Aorta (tissue), 5 donors: ENCODE measurements at regions not wholly inside any gene's neighbourhood (a gene's known extent, or its start where the extent isn't known, plus 50 kb on each side); places are given as distances from the start of the nearest gene placed in this dataset.
"Not testable (repeated sequence)": the region's sequence is repeated elsewhere in the genome, so short reads cannot be mapped to it uniquely, and the experiment has no call there.

Source experiments
- ATAC-seq: fragments of 200-7000 bp; cut with Tn5 transposase; one replicate; pipeline ENCODE4 v1.9.1; 2022; ENCODE audit warnings: moderate library complexity; ENCODE audit not compliant: low FRiP score
- DNase-seq, 2 donors: peaks; one replicate each; pipeline ENCODE4 v3.0.0-alpha.2; 2020
- H3K27ac ChIP-seq, 2 donors: one replicate each; pipeline ENCODE4 v1.5.1; 2013; ENCODE audit warnings: low read length in 2 of 2, mild to moderate bottlenecking in 2 of 2, moderate library complexity in 2 of 2, control low read depth in 1 of 2, inconsistent platforms in 1 of 2, low read depth in 1 of 2
- H3K27me3 ChIP-seq, 2 donors: one replicate each; pipeline ENCODE4 v1.6.1; 2013; ENCODE audit warnings: control low read depth in 1 of 2, low read length in 1 of 2, mild to moderate bottlenecking in 1 of 2, moderate library complexity in 1 of 2; ENCODE audit not compliant: insufficient read depth in 2 of 2, control insufficient read depth in 1 of 2
- H3K36me3 ChIP-seq, 2 donors: one replicate each; pipeline ENCODE4 v1.6.1; 2013; ENCODE audit warnings: control low read depth in 1 of 2, low read length in 1 of 2, mild to moderate bottlenecking in 1 of 2; ENCODE audit not compliant: insufficient read depth in 2 of 2, control insufficient read depth in 1 of 2
- H3K4me1 ChIP-seq, 2 donors: one replicate each; pipeline ENCODE4 v1.6.1; 2013; ENCODE audit warnings: low read length in 2 of 2, control low read depth in 1 of 2, mild to moderate bottlenecking in 1 of 2, moderate library complexity in 1 of 2; ENCODE audit not compliant: insufficient read depth in 2 of 2, control insufficient read depth in 1 of 2
- H3K4me3 ChIP-seq, 2 donors: one replicate each; pipeline ENCODE4 v1.5.1; 2013; ENCODE audit warnings: low read length in 2 of 2, control low read depth in 1 of 2, mild to moderate bottlenecking in 1 of 2
- H3K9me3 ChIP-seq: one replicate; pipeline ENCODE4 v1.6.1; 2013; ENCODE audit warnings: mild to moderate bottlenecking, low read length; ENCODE audit not compliant: control insufficient read depth
- WGBS, 2 donors: extraction: QIAGEN DNeasy Blood & Tissue Kit; methylation state at CpG; one replicate each; pipeline ENCODE4 v1.1.7; 2013; 5-methylcytosine and 5-hydroxymethylcytosine counted together
- intact Hi-C, 2 donors: fragments of 100-400 bp; cut with DNase I; formaldehyde crosslinking; loops; one replicate each; pipeline versions ENCODE4 v1.14.2 to v1.15.0; 2022
- donor health status: healthy with polysubstance abuse.
- donor health status: Bipolar disorder and iron deficiency.
- donor health status: DM: no; HTN: no; CAD: no.
- donor health status: DM: no; HTN: no; CAD: no.
- donor health status: DM: yes; HTN: yes; CAD: no.

- 98 to 99% methylated on average over 2 of the region's 2 CpGs for WGBS, 2 donors
- H3K4me1 ChIP-seq: no peaks in the 10 kb centered on the region
Observed at GRCh38 chr16:79946252-79946651, 345.7 kb upstream of the MAF start.

GRCh38 chr16:79943736-79944135 lies 343.2 kb upstream of the MAF start:
- no peaks in the 10 kb centered on the region for H3K4me1 ChIP-seq
- DNase-seq (no peak), ATAC-seq (no peak)
- no peak overlapping the region for H3K4me3 ChIP-seq
- H3K27ac ChIP-seq: no peak overlapping the region
- intact Hi-C loops: no loop called here
- no peaks in the 10 kb centered on the region for H3K27me3 ChIP-seq
- H3K36me3 ChIP-seq: no peaks in the 10 kb centered on the region
- WGBS, 2 donors: 27 to 29% methylated on average over 3 of the region's 3 CpGs
- H3K9me3 ChIP-seq: no peaks in the 10 kb centered on the region

More at GRCh38 chr16:79946252-79946651, 345.7 kb upstream of the MAF start:
- ATAC-seq (no peak), DNase-seq (no peak)
- Histone ChIP-seq H3K27me3 (no peaks in the 10 kb centered on the region), H3K27ac (no peak overlapping the region), H3K9me3 (no peaks in the 10 kb centered on the region), H3K36me3 (no peaks in the 10 kb centered on the region), H3K4me3 (no peak overlapping the region)
- intact Hi-C loops: no loop called here

- H3K9me3 ChIP-seq: no peaks in the 10 kb centered on the region
- DNase-seq (no peak), ATAC-seq (no peak)
- H3K4me1 ChIP-seq: no peaks in the 10 kb centered on the region
- H3K36me3 ChIP-seq: no peaks in the 10 kb centered on the region
- intact Hi-C loops: no loop called here
- 58 to 67% methylated on average over 4 of the region's 4 CpGs for WGBS, 2 donors
- H3K27ac ChIP-seq: no peak overlapping the region
- no peaks in the 10 kb centered on the region for H3K27me3 ChIP-seq
- no peak overlapping the region for H3K4me3 ChIP-seq
Observed at GRCh38 chr16:79938575-79938974, 338.0 kb upstream of the MAF start.

- ATAC-seq: not testable (repeated sequence)
Observed at GRCh38 chr16:79937671-79938070, 337.1 kb upstream of the MAF start.

GRCh38 chr16:79933603-79934002 lies 333.1 kb upstream of the MAF start:
- no peak for DNase-seq
- 65 to 72% methylated on average over 8 of the region's 8 CpGs for WGBS, 2 donors
- no peaks in the 10 kb centered on the region for H3K36me3 ChIP-seq
- no peak overlapping the region for H3K27ac ChIP-seq
- no peak for ATAC-seq
- H3K27me3 ChIP-seq: no peaks in the 10 kb centered on the region
- H3K9me3 ChIP-seq: no peaks in the 10 kb centered on the region
- intact Hi-C loops: no loop called here
- H3K4me3 ChIP-seq: no peak overlapping the region
- peaks cover 0 to 3% of the 10 kb centered on the region in 2 donors for H3K4me1 ChIP-seq

More at GRCh38 chr16:79937671-79938070, 337.1 kb upstream of the MAF start:
- H3K27ac ChIP-seq, H3K4me3 ChIP-seq, intact Hi-C loops, H3K36me3 ChIP-seq, H3K9me3 ChIP-seq, H3K27me3 ChIP-seq, H3K4me1 ChIP-seq, DNase-seq: not testable (repeated sequence)

- intact Hi-C loops: no loop called here
- DNase-seq (no peak), ATAC-seq (no peak)
- H3K27me3 ChIP-seq: no peaks in the 10 kb centered on the region
- H3K27ac ChIP-seq: no peak overlapping the region
- no peaks in the 10 kb centered on the region for H3K36me3 ChIP-seq
- peaks cover 0 to 3% of the 10 kb centered on the region in 2 donors for H3K4me1 ChIP-seq
- H3K4me3 ChIP-seq: no peak overlapping the region
- 89 to 90% methylated on average over 2 of the region's 2 CpGs for WGBS, 2 donors
- no peaks in the 10 kb centered on the region for H3K9me3 ChIP-seq
Observed at GRCh38 chr16:79932572-79932971, 332.0 kb upstream of the MAF start.

GRCh38 chr16:79931721-79932120 lies 331.2 kb upstream of the MAF start:
- H3K36me3 ChIP-seq: no peaks in the 10 kb centered on the region
- 100% methylated on average over 1 of the region's 1 CpG for WGBS, 2 donors
- H3K4me3 ChIP-seq: no peak overlapping the region
- DNase-seq (no peak), ATAC-seq (no peak)
- H3K9me3 ChIP-seq: no peaks in the 10 kb centered on the region
- intact Hi-C loops: no loop called here
- H3K27ac ChIP-seq: no peak overlapping the region
- H3K27me3 ChIP-seq: no peaks in the 10 kb centered on the region
- peaks cover 0 to 3% of the 10 kb centered on the region in 2 donors for H3K4me1 ChIP-seq

- Histone ChIP-seq H3K9me3 (no peaks in the 10 kb centered on the region), H3K36me3 (no peaks in the 10 kb centered on the region), H3K27me3 (no peaks in the 10 kb centered on the region), H3K4me3 (no peak overlapping the region), H3K4me1 (peaks cover 0 to 3% of the 10 kb centered on the region in 2 donors), H3K27ac (no peak overlapping the region)
- 3 to 6% methylated on average over 2 of the region's 2 CpGs for WGBS, 2 donors
- no peak for DNase-seq
- intact Hi-C loops: no loop called here
- no peak for ATAC-seq
Observed at GRCh38 chr16:79929260-79929965, 328.9 kb upstream of the MAF start.

- 36 to 40% methylated on average over 9 of the region's 9 CpGs for WGBS, 2 donors
- Histone ChIP-seq H3K27me3 (no peaks in the 10 kb centered on the region), H3K4me3 (no peak overlapping the region), H3K9me3 (no peaks in the 10 kb centered on the region), H3K4me1 (peaks cover 0 to 3% of the 10 kb centered on the region in 2 donors), H3K27ac (no peak overlapping the region), H3K36me3 (no peaks in the 10 kb centered on the region)
- ATAC-seq (no peak), DNase-seq (no peak)
- intact Hi-C loops: no loop called here
Observed at GRCh38 chr16:79928142-79928873, 327.8 kb upstream of the MAF start.
